Testis (tissue), 2 donors: ENCODE measurements at regions not wholly inside any gene's neighbourhood (a gene's known extent, or its start where the extent isn't known, plus 50 kb on each side); places are given as distances from the start of the nearest gene placed in this dataset.

Experiments used
- CTCF ChIP-seq, 3 experiments: fragments of 450-650 bp in 2 of 3; fragments of 200-600 bp in 1 of 3; sonication (generic) in 1 of 3; IDR thresholded peaks; one replicate each; pipeline ENCODE4 v1.5.1; 2016 to 2019; ENCODE audit warnings: antibody characterized with exemption in 3 of 3, mild to moderate bottlenecking in 2 of 3, moderate library complexity in 1 of 3
- POLR2A ChIP-seq: fragments of 450-650 bp; IDR thresholded peaks from one replicate; pipeline ENCODE4 v1.6.1; 2017; ENCODE audit warnings: antibody characterized with exemption, mild to moderate bottlenecking, moderate library complexity

- TF ChIP-seq CTCF (IDR thresholded peaks at IDR 0.05) (no peak), POLR2A (no peak)
These were observed 369.9 kb downstream of the SIPA1L2 start for GRCh38 chr1:232260045-232260444.
